ENCODE measurements at regions not wholly inside any gene's neighbourhood (a gene's known extent, or its start where the extent isn't known, plus 50 kb on each side); places are given as distances from the start of the nearest gene placed in this dataset.

GRCh38 chr13:57036290-57036689 is 104.4 kb upstream of the PRR20A start:
- H3K9ac ChIP-seq (replicated peaks; ENCODE audit: extremely low read depth, insufficient read depth, low read length): no peak overlapping the region
- no peaks in the 10 kb centered on the region for H4K20me1 ChIP-seq (replicated peaks; ENCODE audit: control insufficient read depth, extremely low read depth, insufficient read depth, low read length)
- H2AFZ ChIP-seq (ENCODE audit: low read depth, low read length): no peak overlapping the region
- no peaks in the 10 kb centered on the region for H3K27me3 ChIP-seq (ENCODE audit: control insufficient read depth in 2 of 2, insufficient read depth in 2 of 2, low read length in 2 of 2)
- no peak overlapping the region for H3K4me2 ChIP-seq (ENCODE audit: insufficient read depth, low read length)
- no peak overlapping the region for H3K27ac ChIP-seq (ENCODE audit: insufficient read depth, low read depth, low read length)
- DNase-seq (ENCODE audit: low read depth, low spot score): no peak
- BruUV-seq (replicated peaks): no TSS peak
- dilution Hi-C loops (cut with MboI; ENCODE audit: extremely low pct_ligation_motif_present, low sequenced_read_pairs) (no loop called here), intact Hi-C loops (cut with micrococcal nuclease) (no loop called here)
- H3K36me3 ChIP-seq (ENCODE audit: control insufficient read depth in 2 of 2, extremely low read depth in 1 of 2, insufficient read depth in 2 of 2, low read length in 2 of 2): no peaks in the 10 kb centered on the region
- TF ChIP-seq FOS (IDR thresholded peaks at IDR 0.05; ENCODE audit: borderline replicate concordance, insufficient read depth, low read length): no peak
- no peak for TF ChIP-seq POLR2A (IDR thresholded peaks at IDR 0.05; ENCODE audit: low read depth, low read length)
- TF ChIP-seq EZH2 (IDR thresholded peaks at IDR 0.05; ENCODE audit: borderline replicate concordance, low read depth, low read length, severe bottlenecking): no peak
- TF ChIP-seq GATA2 (IDR thresholded peaks at IDR 0.05; ENCODE audit: insufficient read depth, insufficient read length, low read depth, low read length): no peak
- TF ChIP-seq CTCF (IDR thresholded peaks at IDR 0.05; ENCODE audit: extremely low read depth in 1 of 2, insufficient read depth in 1 of 2, low read depth in 1 of 2, low read length in 2 of 2): no peak
- TF ChIP-seq POLR2AphosphoS5 (IDR thresholded peaks at IDR 0.05; ENCODE audit: insufficient read depth, low read depth, low read length): no peak
- no peak for TF ChIP-seq MAX (IDR thresholded peaks at IDR 0.05; ENCODE audit: insufficient read depth, insufficient read length)
- TF ChIP-seq JUN (IDR thresholded peaks at IDR 0.05; ENCODE audit: borderline replicate concordance, insufficient read depth, insufficient read length, low read depth): no peak
- H3K4me3 ChIP-seq (replicated peaks in 1 of 3; ENCODE audit: insufficient read depth in 1 of 3, low read depth in 1 of 3, low read length in 3 of 3): no peak overlapping the region
- no peaks in the 10 kb centered on the region for H3K9me3 ChIP-seq (replicated peaks; ENCODE audit: control insufficient read depth, insufficient read depth, low read length)
- H3K79me2 ChIP-seq (ENCODE audit: control insufficient read depth, insufficient read depth, low read length): no peaks in the 10 kb centered on the region
- CTCF ChIA-PET: no interaction called here
- POLR2A ChIA-PET: no interaction called here
- no peaks in the 10 kb centered on the region for H3K9me1 ChIP-seq (replicated peaks; ENCODE audit: control insufficient read depth, extremely low read depth, insufficient read depth, low read length)
- no peaks in the 10 kb centered on the region for H3K4me1 ChIP-seq (ENCODE audit: control insufficient read depth, extremely low read depth, insufficient read depth, low read length)
- FAIRE-seq: no peak
